ENCODE measurements at regions not wholly inside any gene's neighbourhood (a gene's known extent, or its start where the extent isn't known, plus 50 kb on each side); places are given as distances from the start of the nearest gene placed in this dataset.

DNA sequence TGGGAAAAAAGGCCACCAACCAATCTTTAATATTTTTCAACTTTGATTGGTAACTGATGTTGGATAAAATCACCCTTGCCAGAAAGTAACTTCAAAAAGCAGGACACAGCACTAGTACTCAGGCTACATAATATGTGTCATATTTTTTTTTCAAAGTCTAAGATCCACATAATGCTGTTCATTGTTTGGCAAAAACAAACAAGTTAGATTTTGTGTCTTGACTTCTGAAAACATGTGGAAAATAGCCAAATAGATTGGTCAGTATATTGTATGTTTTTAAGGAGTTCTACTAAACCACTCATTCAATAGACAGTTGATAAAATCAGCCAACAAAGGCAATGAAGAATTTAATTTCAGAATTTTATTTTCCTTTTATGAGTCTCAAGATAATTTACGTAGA lies 111.7 kb upstream of the CCDC54 start:
- no peak for TF ChIP-seq CTCF (IDR thresholded peaks at IDR 0.05; ENCODE audit: borderline replicate concordance, insufficient read depth, low read depth, low read length)
- H3K4me3 ChIP-seq (ENCODE audit: low read depth, low read length), result no peak overlapping the region

DNA sequence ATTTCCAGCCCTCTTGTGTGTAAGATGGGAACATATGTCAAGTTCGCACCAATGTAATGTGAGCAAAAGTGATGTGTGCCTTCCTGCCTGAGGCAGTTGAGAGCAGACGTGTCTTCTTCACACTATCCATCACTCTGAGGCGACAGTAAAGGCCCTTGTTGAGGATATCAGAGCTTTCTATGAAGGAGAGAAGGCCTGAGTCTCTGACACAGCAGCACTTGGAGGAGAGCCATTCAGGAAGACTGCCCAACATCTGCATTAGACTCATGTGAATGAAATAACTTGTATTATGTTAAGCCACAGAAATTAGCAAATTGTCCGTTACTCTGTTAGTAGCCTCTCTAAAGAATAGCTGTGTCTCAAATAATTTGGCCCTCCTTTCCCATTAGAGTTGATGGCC lies 108.8 kb upstream of the CCDC54 start:
- no peak for TF ChIP-seq CTCF (IDR thresholded peaks at IDR 0.05; ENCODE audit: borderline replicate concordance, insufficient read depth, low read depth, low read length)
- no peak overlapping the region for H3K4me3 ChIP-seq (ENCODE audit: low read depth, low read length)

GRCh38 chr3:107269136-107269535 lies 108.1 kb upstream of the CCDC54 start:
- no peak overlapping the region for H3K4me3 ChIP-seq (ENCODE audit: low read depth, low read length)
- TF ChIP-seq CTCF (IDR thresholded peaks at IDR 0.05; ENCODE audit: borderline replicate concordance, insufficient read depth, low read depth, low read length), result no peak

- no peak for TF ChIP-seq CTCF (IDR thresholded peaks at IDR 0.05; ENCODE audit: borderline replicate concordance, insufficient read depth, low read depth, low read length)
- H3K4me3 ChIP-seq (ENCODE audit: low read depth, low read length), result no peak overlapping the region
Measured at GRCh38 chr3:107271787-107272387, 105.4 kb upstream of the CCDC54 start.

- H3K4me3 ChIP-seq (ENCODE audit: low read depth, low read length), result no peak overlapping the region
- TF ChIP-seq CTCF (IDR thresholded peaks at IDR 0.05; ENCODE audit: borderline replicate concordance, insufficient read depth, low read depth, low read length), result no peak
Measured at GRCh38 chr3:107272471-107272870, 104.8 kb upstream of the CCDC54 start.

GRCh38 chr3:107272885-107273284 lies 104.4 kb upstream of the CCDC54 start:
- TF ChIP-seq CTCF (IDR thresholded peaks at IDR 0.05; ENCODE audit: borderline replicate concordance, insufficient read depth, low read depth, low read length), result no peak
- H3K4me3 ChIP-seq (ENCODE audit: low read depth, low read length), result no peak overlapping the region

DNA sequence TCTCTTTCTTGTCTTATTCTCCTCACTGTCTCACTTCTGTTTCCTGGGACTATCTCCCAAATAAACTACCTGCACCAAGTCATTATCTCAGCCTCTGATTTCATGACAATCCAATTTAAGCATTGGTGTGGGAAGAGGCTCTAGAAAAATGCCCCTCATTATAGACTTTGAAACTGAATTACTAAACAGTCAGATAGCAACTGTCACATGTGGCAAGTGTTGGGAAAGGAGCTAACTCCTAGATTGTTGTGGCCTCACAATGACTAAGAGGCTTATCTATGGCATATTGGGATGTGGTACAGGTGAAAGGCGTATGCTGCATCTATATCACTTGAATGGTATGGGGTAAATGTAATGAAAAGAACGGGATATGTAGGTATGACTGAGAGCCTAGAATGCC lies 103.5 kb upstream of the CCDC54 start:
- H3K4me3 ChIP-seq (ENCODE audit: low read depth, low read length), result no peak overlapping the region

More for the DNA sequence above, 103.5 kb upstream of the CCDC54 start:
- TF ChIP-seq CTCF (IDR thresholded peaks at IDR 0.05; ENCODE audit: borderline replicate concordance, insufficient read depth, low read depth, low read length), result no peak
